Tibial artery (tissue), 4 donors: ENCODE measurements at regions not wholly inside any gene's neighbourhood (a gene's known extent, or its start where the extent isn't known, plus 50 kb on each side); places are given as distances from the start of the nearest gene placed in this dataset.

Experiments
- DNase-seq, 2 donors: peaks; one replicate each; pipeline ENCODE4 v3.0.0-alpha.2; 2019
- H3K27ac ChIP-seq, 2 donors: fragments of 200-600 bp; sonication (generic) in 1 of 2; 1 replicate in 1 of 2; 2 replicates in 1 of 2; pipeline ENCODE4 v1.5.1; 2018 to 2019; ENCODE audit warnings: mild to moderate bottlenecking in 1 of 2
- H3K27me3 ChIP-seq, 2 donors: fragments of 200-600 bp; sonication (generic) in 1 of 2; one replicate each; pipeline versions ENCODE4 v1.5.1 to v1.6.0; 2016 to 2019
- H3K36me3 ChIP-seq, 3 donors: fragments of 200-600 bp; sonication (generic) in 2 of 3; one replicate each; pipeline ENCODE4 v1.5.1; 2016 to 2019; ENCODE audit warnings: mild to moderate bottlenecking in 2 of 3
- H3K4me1 ChIP-seq, 4 donors: fragments of 200-600 bp; sonication (generic) in 2 of 4; 1 replicate in 3 of 4; 2 replicates in 1 of 4; pipeline ENCODE4 v1.5.1; 2016 to 2019
- H3K4me3 ChIP-seq, 2 donors: fragments of 200-600 bp; sonication (generic) in 1 of 2; 1 replicate in 1 of 2; 2 replicates in 1 of 2; pipeline ENCODE4 v1.5.1; 2018 to 2019; ENCODE audit warnings: mild to moderate bottlenecking in 2 of 2
- H3K9me3 ChIP-seq, 3 donors: fragments of 200-600 bp; sonication (generic) in 1 of 3; one replicate each; pipeline ENCODE4 v1.5.1; 2016 to 2019
- intact Hi-C: fragments of 100-400 bp; cut with DNase I; formaldehyde crosslinking; loops from one replicate; pipeline ENCODE4 v1.15.0; 2023; ENCODE audit warnings: low total_unique reads
- TF ChIP-seq, protein P1 (sequence below), 2 experiments: fragments of 200-600 bp in 1 of 2; fragments of 450-650 bp in 1 of 2; IDR thresholded peaks; one replicate each; pipeline ENCODE4 v1.5.1; 2017 to 2019; ENCODE audit warnings: antibody characterized with exemption in 2 of 2, mild to moderate bottlenecking in 1 of 2, moderate library complexity in 1 of 2

DNA sequence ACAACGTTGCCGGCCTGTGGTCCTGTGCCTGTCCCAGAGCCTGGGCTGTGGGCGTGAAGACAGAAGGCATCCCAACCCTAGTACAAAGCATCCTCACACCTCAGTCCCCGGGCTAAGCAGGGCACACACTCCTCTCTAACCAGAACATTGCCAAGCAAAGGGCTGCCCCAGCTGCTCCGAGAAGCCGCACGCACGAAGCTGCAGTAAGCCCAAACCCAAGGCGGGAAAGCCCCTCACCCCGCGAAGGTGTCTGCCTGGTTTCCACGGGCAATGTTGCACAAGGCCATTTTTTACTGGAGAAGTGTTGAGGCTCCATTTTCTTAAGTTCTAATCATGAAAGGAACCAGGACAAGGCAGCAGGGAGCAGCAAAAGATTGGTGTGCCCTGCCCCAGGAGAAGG, 519.0 kb downstream of the NPHP4 start:
- TF ChIP-seq, protein P1, sequence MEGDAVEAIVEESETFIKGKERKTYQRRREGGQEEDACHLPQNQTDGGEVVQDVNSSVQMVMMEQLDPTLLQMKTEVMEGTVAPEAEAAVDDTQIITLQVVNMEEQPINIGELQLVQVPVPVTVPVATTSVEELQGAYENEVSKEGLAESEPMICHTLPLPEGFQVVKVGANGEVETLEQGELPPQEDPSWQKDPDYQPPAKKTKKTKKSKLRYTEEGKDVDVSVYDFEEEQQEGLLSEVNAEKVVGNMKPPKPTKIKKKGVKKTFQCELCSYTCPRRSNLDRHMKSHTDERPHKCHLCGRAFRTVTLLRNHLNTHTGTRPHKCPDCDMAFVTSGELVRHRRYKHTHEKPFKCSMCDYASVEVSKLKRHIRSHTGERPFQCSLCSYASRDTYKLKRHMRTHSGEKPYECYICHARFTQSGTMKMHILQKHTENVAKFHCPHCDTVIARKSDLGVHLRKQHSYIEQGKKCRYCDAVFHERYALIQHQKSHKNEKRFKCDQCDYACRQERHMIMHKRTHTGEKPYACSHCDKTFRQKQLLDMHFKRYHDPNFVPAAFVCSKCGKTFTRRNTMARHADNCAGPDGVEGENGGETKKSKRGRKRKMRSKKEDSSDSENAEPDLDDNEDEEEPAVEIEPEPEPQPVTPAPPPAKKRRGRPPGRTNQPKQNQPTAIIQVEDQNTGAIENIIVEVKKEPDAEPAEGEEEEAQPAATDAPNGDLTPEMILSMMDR (IDR thresholded peaks at IDR 0.05): no peak
- peaks cover 0 to 23% of the 10 kb centered on the region in 2 donors for H3K27me3 ChIP-seq
- no peaks in the 10 kb centered on the region for H3K9me3 ChIP-seq

DNA sequence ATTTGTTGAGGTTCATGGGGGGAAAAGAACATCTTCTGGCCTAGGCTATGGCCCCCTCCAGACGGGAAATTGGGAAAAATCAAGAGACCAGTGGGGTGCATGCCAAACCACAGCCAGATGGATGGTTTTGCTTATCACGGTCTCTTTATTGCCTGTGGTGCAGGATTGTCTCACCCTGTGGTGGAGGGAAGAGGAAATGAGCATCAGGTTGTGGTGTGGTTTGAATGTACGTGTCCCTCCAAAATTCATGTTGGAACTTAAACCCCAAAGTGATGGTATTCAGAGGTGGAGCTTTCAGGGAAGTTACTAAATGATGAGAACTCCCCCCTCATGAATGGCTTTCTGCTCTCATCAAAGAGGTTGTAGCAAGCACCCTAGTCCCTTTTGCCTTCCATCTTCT, 525.7 kb downstream of the NPHP4 start:
- H3K4me3 ChIP-seq: no peak overlapping the region
- peaks cover 0 to 10% (median 8%) of the 10 kb centered on the region in 3 donors for H3K9me3 ChIP-seq
- no peak for DNase-seq
- no peaks in the 10 kb centered on the region for H3K4me1 ChIP-seq
- no peak overlapping the region for H3K27ac ChIP-seq
- peaks cover 0 to 9% of the 10 kb centered on the region in 2 donors for H3K27me3 ChIP-seq
- TF ChIP-seq, protein P1 (IDR thresholded peaks at IDR 0.05): no peak
- no peaks in the 10 kb centered on the region for H3K36me3 ChIP-seq
- intact Hi-C loops: no loop called here

More for the DNA sequence above, 519.0 kb downstream of the NPHP4 start:
- Histone ChIP-seq H3K4me1 (no peaks in the 10 kb centered on the region), H3K4me3 (no peak overlapping the region), H3K36me3 (no peaks in the 10 kb centered on the region), H3K27ac (no peak overlapping the region)
- DNase-seq: no peak
- intact Hi-C loops: no loop called here

DNA sequence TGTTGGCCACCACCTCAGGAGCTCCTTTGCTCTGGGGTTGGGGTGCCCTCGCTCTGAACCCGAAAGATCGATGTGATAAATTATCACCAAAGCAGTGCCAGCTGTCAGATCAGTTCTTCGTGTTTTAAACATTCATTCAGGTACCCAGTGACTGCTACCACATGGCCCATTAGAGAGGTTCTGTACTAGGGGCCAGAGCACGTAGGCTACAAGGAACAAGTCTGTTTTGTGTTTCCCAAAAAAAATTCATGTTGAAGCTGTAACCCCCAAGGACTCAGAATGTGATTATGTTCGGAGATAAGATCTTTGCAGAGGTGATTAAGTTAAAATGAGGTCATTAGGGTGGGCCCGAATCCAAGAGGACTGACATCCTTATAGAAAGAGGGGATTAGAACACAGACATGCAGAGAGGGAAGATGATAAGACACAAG, 526.9 kb downstream of the NPHP4 start:
- Histone ChIP-seq H3K27me3 (peaks cover 0 to 4% of the 10 kb centered on the region in 2 donors), H3K4me3 (no peak overlapping the region), H3K4me1 (no peaks in the 10 kb centered on the region), H3K27ac (no peak overlapping the region), H3K9me3 (peaks cover 0 to 15% (median 8%) of the 10 kb centered on the region in 3 donors), H3K36me3 (no peaks in the 10 kb centered on the region)
- DNase-seq: no peak
- intact Hi-C loops: no loop called here
- TF ChIP-seq, protein P1 (IDR thresholded peaks at IDR 0.05): no peak

DNA sequence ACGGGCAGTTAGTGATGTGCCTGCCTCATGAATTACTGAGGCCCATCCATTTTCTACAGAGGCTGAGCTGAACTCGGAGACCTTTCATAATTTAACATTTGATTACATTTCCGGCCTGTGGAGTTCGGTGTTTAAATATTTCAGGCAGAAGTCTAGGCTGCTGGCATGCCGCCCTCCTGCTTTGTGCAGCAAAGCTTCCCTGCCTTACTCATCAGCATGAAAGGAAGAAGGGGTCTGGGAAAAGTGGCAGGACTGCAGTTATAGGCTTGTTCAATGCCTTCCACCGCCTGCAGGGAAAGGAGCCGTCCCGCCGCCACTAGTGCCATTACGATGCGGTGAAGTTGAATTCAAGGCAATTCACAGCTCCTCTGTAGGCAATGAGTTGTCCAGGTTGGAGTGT, 527.9 kb downstream of the NPHP4 start:
- no peak overlapping the region for H3K4me3 ChIP-seq
- no peaks in the 10 kb centered on the region for H3K4me1 ChIP-seq
- peaks cover 0 to 15% (median 8%) of the 10 kb centered on the region in 3 donors for H3K9me3 ChIP-seq
- H3K27me3 ChIP-seq: peaks cover 0 to 2% of the 10 kb centered on the region in 2 donors
- intact Hi-C loops: no loop called here
- H3K36me3 ChIP-seq: no peaks in the 10 kb centered on the region
- DNase-seq: no peak
- TF ChIP-seq, protein P1 (IDR thresholded peaks at IDR 0.05): no peak
- H3K27ac ChIP-seq: no peak overlapping the region

DNA sequence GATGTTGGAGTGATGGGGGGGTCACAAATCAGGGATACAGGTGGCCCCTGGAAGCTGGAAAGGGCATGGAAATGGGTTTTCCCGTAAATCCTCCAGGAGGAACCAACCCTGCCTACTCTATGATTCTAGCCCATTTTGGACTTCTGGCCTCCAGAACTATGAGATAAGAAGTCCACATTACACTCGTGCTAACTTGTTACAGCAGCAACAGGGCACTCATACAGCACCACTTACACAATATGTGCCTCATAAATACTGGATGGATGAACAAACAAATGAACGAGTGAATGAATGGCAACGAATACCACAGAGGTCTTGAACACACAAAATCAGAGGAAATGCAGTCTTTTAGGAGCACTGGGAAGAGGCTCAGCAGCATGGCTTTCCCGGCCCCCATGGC, 531.3 kb downstream of the NPHP4 start:
- TF ChIP-seq, protein P1 (IDR thresholded peaks at IDR 0.05): no peak
- Histone ChIP-seq H3K36me3 (no peaks in the 10 kb centered on the region), H3K4me1 (no peaks in the 10 kb centered on the region), H3K9me3 (peaks cover 0 to 15% (median 8%) of the 10 kb centered on the region in 3 donors), H3K27ac (no peak overlapping the region), H3K27me3 (peaks cover 0 to 20% of the 10 kb centered on the region in 2 donors), H3K4me3 (no peak overlapping the region)
- intact Hi-C loops: no loop called here
- no peak for DNase-seq
